Thymus (tissue), 11 donors: ENCODE measurements at regions not wholly inside any gene's neighbourhood (a gene's known extent, or its start where the extent isn't known, plus 50 kb on each side); places are given as distances from the start of the nearest gene placed in this dataset.
A peak's percentile ranks its signal among the peaks of the same experiment; 100 is the strongest.

Experiments used
- DNase-seq, 9 donors: peaks; one replicate each; pipeline ENCODE4 v3.0.0-alpha.2; 2013; ENCODE audit warnings: low spot score in 9 of 9, low read depth in 6 of 9, missing footprints in 1 of 9
- H3K27ac ChIP-seq, 2 donors: one replicate each; pipeline ENCODE4 v1.5.1; 2013; ENCODE audit warnings: control low read depth in 1 of 2, low read depth in 1 of 2, low read length in 1 of 2, mild to moderate bottlenecking in 1 of 2, moderate library complexity in 1 of 2
- H3K27me3 ChIP-seq, 2 donors: one replicate each; pipeline ENCODE4 v1.5.1; 2013; ENCODE audit warnings: low read length in 1 of 2; ENCODE audit not compliant: control insufficient read depth in 2 of 2, insufficient read depth in 1 of 2
- H3K36me3 ChIP-seq, 2 donors: one replicate each; pipeline ENCODE4 v1.5.1; 2013; ENCODE audit warnings: low read length in 1 of 2, mild to moderate bottlenecking in 1 of 2, moderate library complexity in 1 of 2; ENCODE audit not compliant: control insufficient read depth in 2 of 2, insufficient read depth in 2 of 2
- H3K4me1 ChIP-seq, 2 donors: one replicate each; pipeline ENCODE4 v1.5.1; 2013; ENCODE audit warnings: low read length in 2 of 2; ENCODE audit not compliant: control insufficient read depth in 2 of 2, insufficient read depth in 2 of 2
- H3K4me3 ChIP-seq, 2 donors: one replicate each; pipeline ENCODE4 v1.5.1; 2013; ENCODE audit warnings: low read length in 2 of 2, control low read depth in 1 of 2, mild to moderate bottlenecking in 1 of 2
- H3K9me3 ChIP-seq, 2 donors: one replicate each; pipeline ENCODE4 v1.5.1; 2013; ENCODE audit warnings: low read length in 1 of 2, mild to moderate bottlenecking in 1 of 2; ENCODE audit not compliant: control insufficient read depth in 2 of 2, insufficient read depth in 1 of 2
- WGBS: extraction: QIAGEN DNeasy Blood & Tissue Kit; methylation state at CpG from one replicate; pipeline ENCODE4 v1.1.7; 2013; 5-methylcytosine and 5-hydroxymethylcytosine counted together
- donor health status: healthy.

DNA sequence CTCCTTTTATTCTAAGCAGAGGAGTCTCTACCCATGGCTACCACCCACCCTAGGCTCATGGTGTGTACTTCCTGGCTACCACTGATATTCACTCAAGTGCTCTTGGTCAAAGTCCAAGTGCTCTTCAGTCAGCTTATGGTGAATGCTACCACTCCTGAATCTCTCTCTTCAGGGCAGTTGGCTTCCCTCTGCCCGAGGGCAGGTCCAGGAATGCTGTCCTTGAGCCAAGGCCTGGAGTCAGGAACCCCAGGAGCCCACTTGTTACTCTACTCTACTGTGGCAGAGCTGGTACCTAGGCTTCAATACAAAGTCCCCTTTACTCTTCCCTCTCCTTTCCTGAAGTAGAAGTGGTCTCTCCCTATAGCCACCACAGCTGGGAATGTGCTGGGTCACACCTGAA lies 226.0 kb downstream of the DIPK2A start:
- Histone ChIP-seq H3K9me3 (peaks cover 0 to 3% of the 10 kb centered on the region in 2 donors), H3K4me3 (no peak overlapping the region), H3K4me1 (no peaks in the 10 kb centered on the region), H3K27ac (no peak overlapping the region), H3K27me3 (no peaks in the 10 kb centered on the region), H3K36me3 (no peaks in the 10 kb centered on the region)
- DNase-seq: no peak
- 84% methylated on average over 1 of the region's 1 CpG for WGBS

DNA sequence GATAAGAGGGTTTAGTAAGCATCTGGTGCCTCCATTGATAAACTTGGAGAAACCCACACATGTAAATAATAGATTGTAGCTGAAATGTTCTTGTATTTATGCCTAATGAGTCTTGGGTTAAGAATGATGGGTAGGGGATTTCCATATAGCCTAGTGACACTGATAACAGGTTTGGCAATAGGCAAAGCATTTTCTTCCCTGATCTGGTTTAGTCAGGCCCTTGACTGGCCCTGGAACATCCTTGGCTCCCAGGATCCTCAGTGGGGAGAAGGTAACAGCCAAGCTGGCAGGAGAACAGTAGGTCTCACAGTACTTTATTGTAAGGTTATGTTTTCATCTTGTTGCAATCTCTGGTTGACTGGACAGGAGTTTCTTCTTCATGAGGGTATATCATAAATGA lies 228.4 kb downstream of the DIPK2A start:
- H3K36me3 ChIP-seq: no peaks in the 10 kb centered on the region
- no peak for DNase-seq
- H3K4me3 ChIP-seq: no peak overlapping the region
- H3K27me3 ChIP-seq: no peaks in the 10 kb centered on the region
- no peaks in the 10 kb centered on the region for H3K4me1 ChIP-seq
- H3K27ac ChIP-seq: peak overlapping the region in 1 of 2 donors; percentile 27
- H3K9me3 ChIP-seq: no peaks in the 10 kb centered on the region

DNA sequence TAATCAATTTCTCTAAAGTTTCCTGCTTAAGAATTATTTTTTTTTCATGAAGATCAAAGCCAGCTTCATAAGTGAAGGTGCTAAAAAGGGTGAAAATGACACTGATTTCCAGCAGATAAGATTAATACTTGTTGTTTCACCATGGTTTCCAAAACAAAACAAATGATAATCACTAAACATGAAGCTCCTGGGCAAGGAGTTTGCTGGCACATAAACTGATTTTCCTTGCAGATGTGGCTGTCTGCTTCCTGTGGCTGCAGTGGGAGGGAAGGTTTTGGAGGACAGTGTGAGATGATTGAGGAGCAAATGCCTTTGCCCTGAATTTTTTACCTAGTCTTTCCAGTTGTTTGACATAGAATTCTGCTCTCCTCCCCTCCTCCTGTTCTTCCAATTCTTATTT lies 228.8 kb downstream of the DIPK2A start:
- no peaks in the 10 kb centered on the region for H3K9me3 ChIP-seq
- no peak for DNase-seq
- H3K27ac ChIP-seq: no peak overlapping the region
- H3K4me1 ChIP-seq: no peaks in the 10 kb centered on the region
- no peaks in the 10 kb centered on the region for H3K36me3 ChIP-seq
- H3K27me3 ChIP-seq: no peaks in the 10 kb centered on the region
- H3K4me3 ChIP-seq: no peak overlapping the region

DNA sequence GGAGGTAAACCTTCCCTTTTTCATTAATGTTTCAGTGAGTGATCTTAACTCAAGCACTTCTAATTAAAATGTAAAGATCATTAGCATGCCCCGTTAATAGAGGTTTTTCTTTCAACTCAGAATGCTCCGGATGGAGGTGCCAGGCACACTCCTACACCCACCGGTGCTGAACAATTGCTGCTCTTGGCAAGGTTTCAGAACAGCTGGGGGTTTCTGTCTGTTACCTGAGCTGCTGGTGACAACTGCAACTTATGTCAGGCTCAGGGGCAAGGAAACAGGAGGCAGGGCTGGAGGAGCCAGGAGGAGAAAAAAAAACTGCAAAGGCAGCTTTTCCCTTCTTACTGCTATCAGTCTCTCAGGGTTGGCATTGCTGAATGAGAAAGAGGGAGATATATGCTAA lies 250.1 kb downstream of the DIPK2A start:
- Histone ChIP-seq H3K9me3 (no peaks in the 10 kb centered on the region), H3K4me1 (no peaks in the 10 kb centered on the region), H3K27ac (peak overlapping the region in 1 of 2 donors; percentile 4), H3K36me3 (no peaks in the 10 kb centered on the region), H3K27me3 (no peaks in the 10 kb centered on the region), H3K4me3 (no peak overlapping the region)
- WGBS: 92% methylated on average over 3 of the region's 3 CpGs
- DNase-seq: peak in 1 of 9 donors; percentile 15

DNA sequence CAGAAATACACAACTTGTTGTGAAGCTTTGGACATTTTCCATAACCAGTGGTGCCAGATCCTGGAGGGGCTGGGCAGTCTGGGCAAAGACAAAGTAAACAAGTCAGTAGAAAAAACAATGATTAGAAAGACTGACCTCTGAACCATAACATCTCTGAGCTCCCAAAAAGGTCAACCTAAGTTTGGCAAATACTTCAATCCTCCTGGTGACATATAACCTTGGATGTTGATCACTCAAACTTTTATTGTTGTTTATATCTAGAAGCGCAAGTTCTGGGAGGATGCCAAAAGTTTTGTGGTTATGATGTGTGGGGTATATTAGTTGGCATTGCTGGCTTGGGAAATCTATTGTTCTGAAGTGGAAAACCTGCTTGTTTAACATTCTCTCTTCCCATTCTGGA lies 257.7 kb downstream of the DIPK2A start:
- no peaks in the 10 kb centered on the region for H3K4me1 ChIP-seq
- 97% methylated on average over 1 of the region's 1 CpG for WGBS
- H3K9me3 ChIP-seq: no peaks in the 10 kb centered on the region
- no peak overlapping the region for H3K27ac ChIP-seq
- DNase-seq: no peak
- H3K27me3 ChIP-seq: no peaks in the 10 kb centered on the region
- H3K4me3 ChIP-seq: no peak overlapping the region
- no peaks in the 10 kb centered on the region for H3K36me3 ChIP-seq

GRCh38 chr3:144229953-144230352 lies 258.3 kb downstream of the DIPK2A start:
- H3K9me3 ChIP-seq: no peaks in the 10 kb centered on the region
- no peaks in the 10 kb centered on the region for H3K27me3 ChIP-seq
- no peaks in the 10 kb centered on the region for H3K4me1 ChIP-seq
- no peak overlapping the region for H3K27ac ChIP-seq
- H3K36me3 ChIP-seq: no peaks in the 10 kb centered on the region
- no peak overlapping the region for H3K4me3 ChIP-seq
- no peak for DNase-seq

DNA sequence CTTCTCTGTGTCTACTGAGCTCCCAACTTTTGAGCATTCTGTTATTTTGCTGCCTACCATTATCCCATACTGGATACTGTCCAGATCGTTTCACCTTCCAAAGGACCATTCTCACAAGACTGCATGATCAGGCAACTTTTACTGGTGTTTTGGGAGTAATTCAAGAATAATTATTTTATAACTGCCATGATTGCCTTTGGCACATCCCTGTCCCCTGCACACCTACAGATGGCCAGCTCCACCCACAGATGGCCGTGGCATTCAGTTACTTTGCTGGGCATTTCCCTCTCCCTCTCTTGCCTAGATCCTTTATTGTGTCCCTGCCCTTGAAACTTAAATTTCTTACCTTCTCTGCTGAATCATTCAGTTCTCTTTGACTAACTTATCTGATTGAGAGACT lies 263.9 kb downstream of the DIPK2A start:
- Histone ChIP-seq H3K4me3 (no peak overlapping the region), H3K27me3 (no peaks in the 10 kb centered on the region), H3K9me3 (no peaks in the 10 kb centered on the region), H3K4me1 (no peaks in the 10 kb centered on the region), H3K36me3 (no peaks in the 10 kb centered on the region), H3K27ac (no peak overlapping the region)
- 93% methylated on average over 2 of the region's 2 CpGs for WGBS
- no peak for DNase-seq

- H3K36me3 ChIP-seq: no peaks in the 10 kb centered on the region
- no peak overlapping the region for H3K4me3 ChIP-seq
- no peaks in the 10 kb centered on the region for H3K27me3 ChIP-seq
- no peak overlapping the region for H3K27ac ChIP-seq
- H3K9me3 ChIP-seq: no peaks in the 10 kb centered on the region
- no peak for DNase-seq
- no peaks in the 10 kb centered on the region for H3K4me1 ChIP-seq
- WGBS: 98% methylated on average over 5 of the region's 5 CpGs
Observed at GRCh38 chr3:144237351-144237750, 265.7 kb downstream of the DIPK2A start.

GRCh38 chr3:144241404-144241803 lies 269.8 kb downstream of the DIPK2A start:
- Histone ChIP-seq H3K27me3 (no peaks in the 10 kb centered on the region), H3K4me3 (no peak overlapping the region), H3K36me3 (no peaks in the 10 kb centered on the region), H3K27ac (no peak overlapping the region), H3K4me1 (no peaks in the 10 kb centered on the region), H3K9me3 (no peaks in the 10 kb centered on the region)
- DNase-seq: no peak
- WGBS: 92% methylated on average over 4 of the region's 4 CpGs

- no peak overlapping the region for H3K4me3 ChIP-seq
- no peaks in the 10 kb centered on the region for H3K9me3 ChIP-seq
- DNase-seq: no peak
- H3K27ac ChIP-seq: no peak overlapping the region
- H3K36me3 ChIP-seq: no peaks in the 10 kb centered on the region
- 91% methylated on average over 2 of the region's 2 CpGs for WGBS
- H3K4me1 ChIP-seq: no peaks in the 10 kb centered on the region
- H3K27me3 ChIP-seq: no peaks in the 10 kb centered on the region
Observed at GRCh38 chr3:144242747-144243146, 271.1 kb downstream of the DIPK2A start.
